BLaER1 (cell line): ENCODE measurements at regions not wholly inside any gene's neighbourhood (a gene's known extent, or its start where the extent isn't known, plus 50 kb on each side); places are given as distances from the start of the nearest gene placed in this dataset.
A peak's percentile ranks its signal among the peaks of the same experiment; 100 is the strongest.

ENCODE experiments used
- H3K27ac ChIP-seq: shearing (Covaris generic); formaldehyde crosslinking; 2 replicates; pipeline ENCODE4 v1.8.1; 2022
- H3K27me3 ChIP-seq: shearing (Covaris generic); formaldehyde crosslinking; 2 replicates; pipeline ENCODE4 v1.8.1; 2022
- H3K36me3 ChIP-seq: shearing (Covaris generic); formaldehyde crosslinking; 2 replicates; pipeline ENCODE4 v1.8.1; 2022
- H3K4me1 ChIP-seq: shearing (Covaris generic); formaldehyde crosslinking; 2 replicates; pipeline ENCODE4 v1.8.1; 2022
- H3K4me2 ChIP-seq: shearing (Covaris generic); formaldehyde crosslinking; 2 replicates; pipeline ENCODE4 v1.8.1; 2022
- H3K4me3 ChIP-seq: shearing (Covaris generic); formaldehyde crosslinking; 2 replicates; pipeline ENCODE4 v1.8.1; 2022
- H3K9ac ChIP-seq: shearing (Covaris generic); formaldehyde crosslinking; 2 replicates; pipeline ENCODE4 v1.8.1; 2022
- H3K9me3 ChIP-seq: shearing (Covaris generic); formaldehyde crosslinking; 2 replicates; pipeline ENCODE4 v1.8.1; 2022
- H4K20me1 ChIP-seq: shearing (Covaris generic); formaldehyde crosslinking; 2 replicates; pipeline ENCODE4 v1.8.1; 2022
- Cebpa-rat ChIP-seq: shearing (Covaris generic); IDR thresholded peaks from 2 replicates; pipeline ENCODE4 v1.8.1; 2022

DNA sequence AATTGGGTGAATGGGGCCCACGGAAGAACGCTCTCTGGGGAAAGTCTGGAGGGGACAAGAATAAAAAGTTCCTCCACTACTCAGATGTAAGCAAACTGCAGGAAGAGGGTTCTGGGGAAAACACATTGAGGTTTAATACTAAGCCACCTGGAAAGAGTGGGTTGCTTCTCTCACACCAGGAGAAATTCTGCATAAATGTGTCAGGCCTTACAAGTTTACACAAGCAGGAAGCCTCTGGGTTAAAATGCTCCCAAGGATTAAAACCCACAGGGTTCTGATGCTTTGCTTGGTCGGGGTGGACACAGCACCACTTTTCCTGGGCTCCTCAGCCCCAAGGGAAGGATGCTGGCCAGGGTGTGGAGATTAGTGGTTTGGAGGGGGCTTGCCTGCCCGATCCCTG, 122.1 kb upstream of the SLC22A23 start:
- Histone ChIP-seq H3K4me2 (no peak overlapping the region), H4K20me1 (no peaks in the 10 kb centered on the region), H3K36me3 (no peaks in the 10 kb centered on the region), H3K27ac (no peak overlapping the region), H3K9me3 (no peaks in the 10 kb centered on the region), H3K4me1 (peaks cover 29% of the 10 kb centered on the region), H3K9ac (no peak overlapping the region), H3K4me3 (no peak overlapping the region), H3K27me3 (no peaks in the 10 kb centered on the region)
- no peak for TF ChIP-seq Cebpa-rat

GRCh38 chr6:3577517-3577916, 120.7 kb upstream of the SLC22A23 start:
- no peaks in the 10 kb centered on the region for H3K9me3 ChIP-seq
- no peaks in the 10 kb centered on the region for H3K36me3 ChIP-seq
- no peaks in the 10 kb centered on the region for H4K20me1 ChIP-seq
- H3K27ac ChIP-seq = no peak overlapping the region
- no peak for TF ChIP-seq Cebpa-rat
- H3K4me3 ChIP-seq = no peak overlapping the region
- H3K9ac ChIP-seq = no peak overlapping the region
- H3K4me1 ChIP-seq = peaks cover 29% of the 10 kb centered on the region
- no peaks in the 10 kb centered on the region for H3K27me3 ChIP-seq
- 0 out of 2 replicates have a peak overlapping the region, but pooled peaks have one; percentile 5 for H3K4me2 ChIP-seq

DNA sequence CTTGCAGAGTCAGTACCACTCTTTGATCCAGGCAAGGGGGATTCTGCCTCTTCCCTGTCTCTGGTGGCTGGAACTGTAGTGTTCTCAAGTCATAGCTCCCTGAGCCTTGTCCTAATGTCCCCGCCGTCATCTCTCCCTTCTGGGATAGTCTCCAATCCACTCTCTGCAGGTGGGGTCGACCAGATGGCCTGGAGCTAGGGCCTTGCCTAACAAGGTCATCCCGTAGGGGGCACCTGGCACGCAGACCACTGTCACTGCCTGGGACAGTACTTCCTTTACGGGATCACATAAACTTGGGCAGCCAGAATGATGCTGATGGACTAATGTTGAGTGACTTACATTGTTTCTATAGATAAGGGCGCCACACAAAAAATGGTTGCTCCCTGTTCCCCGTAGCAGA, 118.9 kb upstream of the SLC22A23 start:
- Histone ChIP-seq H3K4me2 (peak overlapping the region; percentile 60), H3K9ac (no peak overlapping the region), H3K9me3 (no peaks in the 10 kb centered on the region), H3K4me3 (no peak overlapping the region), H3K36me3 (no peaks in the 10 kb centered on the region), H3K27ac (no peak overlapping the region), H4K20me1 (no peaks in the 10 kb centered on the region), H3K27me3 (no peaks in the 10 kb centered on the region), H3K4me1 (peaks cover 45% of the 10 kb centered on the region)
- TF ChIP-seq Cebpa-rat = no peak

DNA sequence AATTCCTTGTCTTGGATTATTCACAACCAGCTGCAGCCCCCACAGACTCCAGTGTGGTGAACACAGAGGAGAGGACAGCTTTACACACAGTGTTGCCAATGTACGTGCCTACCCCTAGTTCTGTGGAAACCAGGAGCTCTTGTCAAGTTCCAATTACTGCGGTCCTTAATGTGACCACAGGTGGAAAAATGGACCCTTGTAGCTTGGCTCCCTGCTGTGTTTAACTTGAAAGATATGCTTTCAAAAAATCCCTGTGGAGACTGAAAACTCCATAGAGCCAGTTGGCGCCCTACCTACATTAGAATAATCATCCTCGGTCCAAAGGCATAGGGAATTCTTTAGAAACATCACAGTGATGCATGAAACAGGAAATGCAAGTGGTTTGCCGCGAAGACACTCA, 118.3 kb upstream of the SLC22A23 start:
- no peak overlapping the region for H3K9ac ChIP-seq
- no peaks in the 10 kb centered on the region for H3K36me3 ChIP-seq
- H3K4me3 ChIP-seq = no peak overlapping the region
- no peaks in the 10 kb centered on the region for H3K9me3 ChIP-seq
- H3K4me2 ChIP-seq = peak overlapping the region; percentile 60
- H4K20me1 ChIP-seq = no peaks in the 10 kb centered on the region
- peaks cover 45% of the 10 kb centered on the region for H3K4me1 ChIP-seq
- H3K27ac ChIP-seq = no peak overlapping the region
- H3K27me3 ChIP-seq = no peaks in the 10 kb centered on the region
- no peak for TF ChIP-seq Cebpa-rat

GRCh38 chr6:3573670-3574069, 116.8 kb upstream of the SLC22A23 start:
- no peaks in the 10 kb centered on the region for H4K20me1 ChIP-seq
- H3K27ac ChIP-seq = no peak overlapping the region
- no peak overlapping the region for H3K4me3 ChIP-seq
- no peak for TF ChIP-seq Cebpa-rat
- H3K9me3 ChIP-seq = no peaks in the 10 kb centered on the region
- H3K4me1 ChIP-seq = peaks cover 45% of the 10 kb centered on the region
- no peaks in the 10 kb centered on the region for H3K27me3 ChIP-seq
- H3K4me2 ChIP-seq = no peak overlapping the region
- H3K9ac ChIP-seq = no peak overlapping the region
- no peaks in the 10 kb centered on the region for H3K36me3 ChIP-seq

DNA sequence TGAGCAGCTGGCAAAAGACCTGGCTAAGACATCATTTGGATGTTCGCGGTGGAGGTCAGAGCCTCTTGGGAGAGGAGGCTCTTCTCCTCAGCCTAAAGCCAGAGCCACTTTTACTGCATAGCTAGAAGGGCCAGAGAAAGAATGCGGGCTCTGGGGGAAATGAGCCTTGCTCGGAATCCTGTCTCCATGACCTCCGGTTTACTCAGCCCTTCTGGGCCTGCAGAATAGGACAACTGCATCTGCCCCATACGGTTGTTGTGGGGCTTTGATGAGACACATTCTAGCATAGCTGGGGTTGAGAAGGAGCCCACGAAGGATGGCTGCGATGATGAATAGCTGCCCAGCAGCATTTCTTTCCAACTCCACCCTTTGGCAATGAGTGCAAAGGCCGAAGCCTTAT, 115.0 kb upstream of the SLC22A23 start:
- no peaks in the 10 kb centered on the region for H3K36me3 ChIP-seq
- no peak for TF ChIP-seq Cebpa-rat
- H3K4me2 ChIP-seq = 0 out of 2 replicates have a peak overlapping the region, but pooled peaks have one; percentile 3
- H3K4me3 ChIP-seq = no peak overlapping the region
- H3K27ac ChIP-seq = no peak overlapping the region
- H3K27me3 ChIP-seq = no peaks in the 10 kb centered on the region
- no peak overlapping the region for H3K9ac ChIP-seq
- peaks cover 32% of the 10 kb centered on the region for H3K4me1 ChIP-seq
- no peaks in the 10 kb centered on the region for H3K9me3 ChIP-seq
- H4K20me1 ChIP-seq = no peaks in the 10 kb centered on the region

- Histone ChIP-seq H3K27ac (no peak overlapping the region), H3K4me2 (0 out of 2 replicates have a peak overlapping the region, but pooled peaks have one; percentile 3), H3K4me3 (no peak overlapping the region), H4K20me1 (no peaks in the 10 kb centered on the region), H3K36me3 (no peaks in the 10 kb centered on the region), H3K27me3 (no peaks in the 10 kb centered on the region), H3K4me1 (peaks cover 32% of the 10 kb centered on the region), H3K9me3 (no peaks in the 10 kb centered on the region), H3K9ac (no peak overlapping the region)
- no peak for TF ChIP-seq Cebpa-rat
These were observed 114.4 kb upstream of the SLC22A23 start for GRCh38 chr6:3571250-3571681.

DNA sequence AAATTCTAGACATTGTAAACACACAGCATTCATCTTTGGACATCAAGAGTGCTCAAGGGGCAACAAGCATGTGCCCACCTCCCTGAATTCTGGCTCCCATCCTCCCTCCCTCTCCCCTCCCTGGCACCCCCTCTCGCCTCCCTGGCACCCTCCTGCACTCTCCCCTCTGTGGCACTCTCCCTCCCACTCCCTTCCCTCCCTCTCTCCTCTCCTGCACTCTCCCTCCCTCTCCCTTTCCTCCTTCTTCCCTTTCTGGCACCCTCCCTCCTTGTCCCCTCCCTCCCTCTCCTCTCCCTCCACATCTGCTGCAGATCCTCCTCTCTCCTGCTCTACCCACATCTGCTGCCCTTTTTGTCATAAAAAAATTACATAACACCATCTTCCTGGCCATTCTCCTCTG, 113.0 kb upstream of the SLC22A23 start:
- Histone ChIP-seq H3K4me3 (no peak overlapping the region), H3K27ac (no peak overlapping the region), H3K4me1 (peaks cover 20% of the 10 kb centered on the region), H3K36me3 (no peaks in the 10 kb centered on the region), H3K9ac (no peak overlapping the region), H3K27me3 (no peaks in the 10 kb centered on the region), H3K4me2 (no peak overlapping the region), H4K20me1 (no peaks in the 10 kb centered on the region), H3K9me3 (peaks cover 2% of the 10 kb centered on the region; the same call in 1 of the 2 replicates)
- no peak for TF ChIP-seq Cebpa-rat

DNA sequence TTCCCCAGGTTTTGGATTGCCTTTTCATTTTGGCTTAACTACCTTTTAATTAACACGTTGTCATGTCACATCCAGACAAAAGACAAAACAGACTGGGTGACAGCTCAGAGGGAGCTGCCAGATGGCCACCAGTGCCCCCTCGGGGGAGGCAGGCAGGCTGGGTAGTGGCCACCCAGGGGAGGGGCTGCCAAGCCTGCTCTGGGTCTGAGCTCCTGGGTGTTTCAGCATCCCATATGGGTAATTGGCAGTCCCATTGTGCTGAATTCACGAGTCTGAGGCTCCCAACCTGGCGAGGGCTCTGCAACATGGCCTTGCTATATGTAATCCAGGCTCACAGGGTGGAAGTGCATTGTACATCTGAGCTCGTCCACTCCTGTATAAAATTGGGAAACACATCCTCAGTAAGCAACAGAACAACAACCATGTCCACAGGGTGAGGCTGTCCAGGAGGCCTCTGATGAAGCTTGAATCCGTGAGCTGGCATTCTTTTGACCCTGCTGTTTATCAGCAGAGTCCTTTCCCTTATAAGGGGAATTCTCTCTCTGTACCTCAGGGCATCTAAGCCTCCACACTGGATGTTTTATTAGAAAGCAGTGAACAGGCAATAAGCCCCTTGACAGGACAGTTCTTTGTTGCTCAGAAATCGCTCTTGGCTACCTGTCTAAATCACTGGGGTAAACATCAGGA, 111.7 kb upstream of the SLC22A23 start:
- no peaks in the 10 kb centered on the region for H4K20me1 ChIP-seq
- H3K4me2 ChIP-seq = no peak overlapping the region
- TF ChIP-seq Cebpa-rat = no peak
- no peak overlapping the region for H3K27ac ChIP-seq
- peaks cover 20% of the 10 kb centered on the region for H3K4me1 ChIP-seq
- peaks cover 7% of the 10 kb centered on the region; the same call in 1 of the 2 replicates for H3K9me3 ChIP-seq
- no peak overlapping the region for H3K4me3 ChIP-seq
- no peaks in the 10 kb centered on the region for H3K27me3 ChIP-seq
- no peak overlapping the region for H3K9ac ChIP-seq
- H3K36me3 ChIP-seq = no peaks in the 10 kb centered on the region

GRCh38 chr6:3566812-3567211, 110.0 kb upstream of the SLC22A23 start:
- H3K27me3 ChIP-seq = no peaks in the 10 kb centered on the region

DNA sequence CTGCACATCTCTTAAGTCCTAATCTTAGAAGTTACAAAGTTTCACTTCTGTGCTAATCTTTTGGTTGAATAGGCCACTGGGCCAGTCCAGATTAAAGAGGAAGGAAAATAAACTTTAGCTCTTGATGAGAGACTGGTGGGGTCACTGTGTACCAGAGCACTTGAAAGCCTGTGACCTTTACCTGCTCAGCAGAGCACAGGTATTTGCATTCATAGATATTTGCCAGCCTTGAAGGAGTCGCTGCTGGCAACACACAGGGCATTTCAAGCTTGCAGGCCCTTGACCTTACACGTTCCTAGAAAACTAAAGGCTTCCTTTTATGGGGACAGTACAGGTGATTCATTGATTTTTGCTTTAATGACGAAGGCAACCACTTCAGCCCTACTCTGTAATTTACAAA, 108.4 kb upstream of the SLC22A23 start:
- Histone ChIP-seq H3K27me3 (no peaks in the 10 kb centered on the region), H3K9ac (no peak overlapping the region), H3K4me1 (peaks cover 27% of the 10 kb centered on the region), H4K20me1 (no peaks in the 10 kb centered on the region), H3K4me3 (no peak overlapping the region), H3K36me3 (no peaks in the 10 kb centered on the region), H3K9me3 (peaks cover 7% of the 10 kb centered on the region; the same call in 1 of the 2 replicates), H3K4me2 (no peak overlapping the region), H3K27ac (no peak overlapping the region)
- no peak for TF ChIP-seq Cebpa-rat

More at GRCh38 chr6:3566812-3567211, 110.0 kb upstream of the SLC22A23 start:
- peaks cover 7% of the 10 kb centered on the region; the same call in 1 of the 2 replicates for H3K9me3 ChIP-seq
- peaks cover 31% of the 10 kb centered on the region for H3K4me1 ChIP-seq
- H3K4me3 ChIP-seq = no peak overlapping the region
- no peak overlapping the region for H3K4me2 ChIP-seq
- TF ChIP-seq Cebpa-rat = no peak
- no peak overlapping the region for H3K27ac ChIP-seq
- no peak overlapping the region for H3K9ac ChIP-seq
- no peaks in the 10 kb centered on the region for H3K36me3 ChIP-seq
- H4K20me1 ChIP-seq = no peaks in the 10 kb centered on the region
